Endothelial cell of umbilical vein (primary cell): ENCODE measurements at regions not wholly inside any gene's neighbourhood (a gene's known extent, or its start where the extent isn't known, plus 50 kb on each side); places are given as distances from the start of the nearest gene placed in this dataset.

Experiments
- BruUV-seq: library from RNA; stranded (reverse); fragments of 400-500 nt; replicated peaks from 2 replicates; lab custom pipeline; 2021; lab: Mats Ljungman, UMichigan
- CTCF ChIA-PET: fragments of 300-600, 350-600 bp; sonication (Branson Sonifier 250); formaldehyde crosslinking; loops from one replicate; lab custom pipeline; 2021; ENCODE audit warnings: antibody characterized with exemption, inconsistent platforms; lab: Charles Lee
- POLR2A ChIA-PET: fragments of 300-600, 350-600 bp; sonication (Branson Sonifier 250); formaldehyde crosslinking; loops from one replicate; lab custom pipeline; 2021; ENCODE audit warnings: antibody characterized with exemption, inconsistent platforms; lab: Charles Lee
- DNase-seq: peaks from one replicate; pipeline ENCODE4 v3.0.0-alpha.2; 2011; ENCODE audit warnings: low read depth, low spot score
- FAIRE-seq: peaks from 2 replicates; lab custom pipeline; 2011; peaks lifted over from hg19 to GRCh38; lab: Jason Lieb, UNC
- H2AFZ ChIP-seq: 2 replicates; pipeline ENCODE4 v1.6.0; 2012; ENCODE audit warnings: low read depth, low read length, control low read depth, inconsistent platforms
- H3K27ac ChIP-seq: 2 replicates; pipeline ENCODE4 v1.5.1; 2011; ENCODE audit warnings: low read depth, mild to moderate bottlenecking, control low read depth, low read length, moderate library complexity; ENCODE audit not compliant: insufficient read depth
- H3K27me3 ChIP-seq, 2 experiments: 2 replicates each; pipeline versions ENCODE4 v1.6.0 to v1.6.1; 2011; ENCODE audit warnings: low read length in 2 of 2, mixed read lengths in 1 of 2; ENCODE audit not compliant: control insufficient read depth in 2 of 2, insufficient read depth in 2 of 2
- H3K36me3 ChIP-seq, 2 experiments: 2 replicates in 1 of 2; 3 replicates in 1 of 2; pipeline ENCODE4 v1.5.1; 2011; ENCODE audit warnings: low read length in 2 of 2, mild to moderate bottlenecking in 1 of 2, moderate library complexity in 1 of 2; ENCODE audit not compliant: control insufficient read depth in 2 of 2, insufficient read depth in 2 of 2; ENCODE audit errors: extremely low read depth in 1 of 2
- H3K4me1 ChIP-seq: 3 replicates; pipeline ENCODE4 v1.5.1; 2011; ENCODE audit warnings: mild to moderate bottlenecking, low read length; ENCODE audit not compliant: control insufficient read depth, insufficient read depth; ENCODE audit errors: extremely low read depth
- H3K4me2 ChIP-seq: 2 replicates; pipeline ENCODE4 v1.6.1; 2011; ENCODE audit warnings: low read length, control low read depth, mixed read lengths; ENCODE audit not compliant: insufficient read depth
- H3K4me3 ChIP-seq, 3 experiments: fragments of 200-600 bp in 1 of 3; sonication (generic), shearing (Covaris generic) in 1 of 3; replicated peaks in 1 of 3; 2 replicates each; pipeline ENCODE4 v1.5.1; 2011 to 2016; ENCODE audit warnings: control low read depth in 3 of 3, low read length in 3 of 3, mild to moderate bottlenecking in 2 of 3, inconsistent platforms in 1 of 3, low read depth in 1 of 3, moderate library complexity in 1 of 3; ENCODE audit not compliant: insufficient read depth in 1 of 3
- H3K79me2 ChIP-seq: 2 replicates; pipeline ENCODE4 v1.6.0; 2012; ENCODE audit warnings: low read length, inconsistent platforms; ENCODE audit not compliant: control insufficient read depth, insufficient read depth
- H3K9ac ChIP-seq: replicated peaks from 2 replicates; pipeline ENCODE3; 2011; ENCODE audit warnings: low read length, control low read depth; ENCODE audit not compliant: insufficient read depth; ENCODE audit errors: extremely low read depth
- H3K9me1 ChIP-seq: replicated peaks from 3 replicates; pipeline ENCODE4 v1.6.0; 2011; ENCODE audit warnings: mild to moderate bottlenecking, low read length; ENCODE audit not compliant: control insufficient read depth, insufficient read depth; ENCODE audit errors: extremely low read depth
- H3K9me3 ChIP-seq: replicated peaks from 2 replicates; pipeline ENCODE4 v1.5.1; 2012; ENCODE audit warnings: low read length, inconsistent platforms; ENCODE audit not compliant: control insufficient read depth, insufficient read depth
- H4K20me1 ChIP-seq: replicated peaks from 2 replicates; pipeline ENCODE3; 2011; ENCODE audit warnings: mild to moderate bottlenecking, low read length; ENCODE audit not compliant: control insufficient read depth, insufficient read depth; ENCODE audit errors: extremely low read depth
- EZH2 ChIP-seq: IDR thresholded peaks from 2 replicates; pipeline ENCODE4 v1.6.1; 2012; ENCODE audit warnings: borderline replicate concordance, low read depth, mild to moderate bottlenecking, moderate library complexity, low read length, inconsistent platforms; ENCODE audit not compliant: severe bottlenecking
- FOS ChIP-seq: IDR thresholded peaks from 2 replicates; pipeline ENCODE4 v1.6.1; 2011; ENCODE audit warnings: mild to moderate bottlenecking, low read length, moderate library complexity, borderline replicate concordance; ENCODE audit not compliant: insufficient read depth
- GATA2 ChIP-seq: IDR thresholded peaks from 2 replicates; pipeline ENCODE4 v1.7.0; 2011; ENCODE audit warnings: low read depth, mild to moderate bottlenecking, moderate library complexity, mixed read lengths, low read length; ENCODE audit not compliant: insufficient read length, insufficient read depth
- JUN ChIP-seq: IDR thresholded peaks from 2 replicates; pipeline ENCODE4 v1.6.1; 2011; ENCODE audit warnings: borderline replicate concordance, low read depth; ENCODE audit not compliant: insufficient read length, insufficient read depth
- POLR2A ChIP-seq: IDR thresholded peaks from 2 replicates; pipeline ENCODE4 v1.6.1; 2012; ENCODE audit warnings: low read depth, mild to moderate bottlenecking, control low read depth, low read length
- dilution Hi-C: fragments of 300-500 bp; cut with MboI; formaldehyde crosslinking; loops from one replicate; pipeline ENCODE4 v1.15.0; 2019; ENCODE audit warnings: low sequenced_read_pairs; ENCODE audit not compliant: extremely low pct_ligation_motif_present
- intact Hi-C: fragments of 100-400 bp; cut with micrococcal nuclease; formaldehyde crosslinking; loops from one replicate; pipeline ENCODE4 v1.10.0; 2022
- TF ChIP-seq, protein P1 (sequence below): IDR thresholded peaks from 2 replicates; pipeline ENCODE4 v1.6.1; 2011; ENCODE audit not compliant: insufficient read depth, insufficient read length
- TF ChIP-seq, protein P2 (sequence below), 2 donors: IDR thresholded peaks; 1 replicate in 1 of 2; 2 replicates in 1 of 2; pipeline ENCODE4 v1.5.1; 2011; ENCODE audit warnings: low read length in 2 of 2, mild to moderate bottlenecking in 2 of 2, moderate library complexity in 2 of 2, control low read depth in 1 of 2, inconsistent platforms in 1 of 2, low read depth in 1 of 2; ENCODE audit not compliant: insufficient read depth in 1 of 2; ENCODE audit errors: extremely low read depth in 1 of 2

DNA sequence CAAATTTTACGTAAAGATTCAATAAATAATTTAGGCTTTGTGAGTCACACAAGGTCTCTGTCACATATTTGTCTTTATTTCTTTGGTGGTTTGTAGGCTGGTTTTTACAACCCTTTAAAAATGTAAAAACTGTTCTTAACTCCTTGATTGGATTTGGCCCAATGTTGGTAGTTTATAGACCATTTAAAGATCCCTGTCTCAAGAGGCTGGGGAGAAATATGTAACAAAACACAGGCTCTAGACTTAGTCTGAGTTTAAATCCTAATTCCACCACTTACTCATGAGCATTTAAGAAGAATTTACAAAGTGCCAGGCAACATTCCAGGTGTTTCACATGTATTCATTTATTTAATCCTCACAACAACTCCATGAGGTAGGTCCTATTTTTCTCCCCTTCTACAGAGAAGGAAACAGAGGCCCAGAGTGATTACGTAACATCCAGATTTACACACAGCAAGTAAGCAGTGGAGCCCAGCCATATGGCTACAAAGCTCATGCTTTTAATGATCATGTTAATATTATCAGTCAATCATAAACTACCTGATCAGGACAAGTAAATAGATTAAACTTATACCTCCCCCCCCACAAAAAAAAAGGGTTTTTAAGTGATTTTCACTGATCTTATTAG lies 416.6 kb upstream of the ACVR2A start:
- dilution Hi-C loops (no loop called here), intact Hi-C loops (no loop called here)
- POLR2A ChIA-PET, result no interaction called here
- Histone ChIP-seq H3K36me3 (no peaks in the 10 kb centered on the region), H3K27me3 (no peaks in the 10 kb centered on the region), H2AFZ (no peak overlapping the region), H3K79me2 (no peaks in the 10 kb centered on the region), H4K20me1 (no peaks in the 10 kb centered on the region), H3K4me1 (no peaks in the 10 kb centered on the region), H3K4me3 (no peak overlapping the region), H3K4me2 (no peak overlapping the region), H3K9me3 (no peaks in the 10 kb centered on the region), H3K9me1 (no peaks in the 10 kb centered on the region), H3K27ac (no peak overlapping the region), H3K9ac (no peak overlapping the region)
- TF ChIP-seq GATA2 (no peak), JUN (no peak), FOS (no peak), EZH2 (no peak), POLR2A (no peak)
- TF ChIP-seq, protein P1, sequence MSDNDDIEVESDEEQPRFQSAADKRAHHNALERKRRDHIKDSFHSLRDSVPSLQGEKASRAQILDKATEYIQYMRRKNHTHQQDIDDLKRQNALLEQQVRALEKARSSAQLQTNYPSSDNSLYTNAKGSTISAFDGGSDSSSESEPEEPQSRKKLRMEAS, result no peak
- TF ChIP-seq, protein P2, sequence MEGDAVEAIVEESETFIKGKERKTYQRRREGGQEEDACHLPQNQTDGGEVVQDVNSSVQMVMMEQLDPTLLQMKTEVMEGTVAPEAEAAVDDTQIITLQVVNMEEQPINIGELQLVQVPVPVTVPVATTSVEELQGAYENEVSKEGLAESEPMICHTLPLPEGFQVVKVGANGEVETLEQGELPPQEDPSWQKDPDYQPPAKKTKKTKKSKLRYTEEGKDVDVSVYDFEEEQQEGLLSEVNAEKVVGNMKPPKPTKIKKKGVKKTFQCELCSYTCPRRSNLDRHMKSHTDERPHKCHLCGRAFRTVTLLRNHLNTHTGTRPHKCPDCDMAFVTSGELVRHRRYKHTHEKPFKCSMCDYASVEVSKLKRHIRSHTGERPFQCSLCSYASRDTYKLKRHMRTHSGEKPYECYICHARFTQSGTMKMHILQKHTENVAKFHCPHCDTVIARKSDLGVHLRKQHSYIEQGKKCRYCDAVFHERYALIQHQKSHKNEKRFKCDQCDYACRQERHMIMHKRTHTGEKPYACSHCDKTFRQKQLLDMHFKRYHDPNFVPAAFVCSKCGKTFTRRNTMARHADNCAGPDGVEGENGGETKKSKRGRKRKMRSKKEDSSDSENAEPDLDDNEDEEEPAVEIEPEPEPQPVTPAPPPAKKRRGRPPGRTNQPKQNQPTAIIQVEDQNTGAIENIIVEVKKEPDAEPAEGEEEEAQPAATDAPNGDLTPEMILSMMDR (IDR thresholded peaks at IDR 0.05; ENCODE audit: extremely low read depth in 1 of 2, insufficient read depth in 1 of 2, low read depth in 1 of 2, low read length in 2 of 2), result no peak
- FAIRE-seq (no peak), DNase-seq (no peak)
- CTCF ChIA-PET, result no interaction called here
- BruUV-seq, result no TSS peak
